WERI-Rb-1 (cell line): ENCODE measurements at regions not wholly inside any gene's neighbourhood (a gene's known extent, or its start where the extent isn't known, plus 50 kb on each side); places are given as distances from the start of the nearest gene placed in this dataset.
"Not testable (repeated sequence)": the region's sequence is repeated elsewhere in the genome, so short reads cannot be mapped to it uniquely, and the experiment has no call there.

Source experiments
- DNase-seq: peaks from one replicate; pipeline ENCODE4 v3.0.0-alpha.2; 2020
- H3K27ac ChIP-seq: fragments of 250-450 bp; sonication (Bioruptor Pico); 2 replicates; pipeline ENCODE4 v1.5.1; 2020; ENCODE audit warnings: mild to moderate bottlenecking, moderate library complexity
- H3K27me3 ChIP-seq: fragments of 250-450 bp; sonication (Bioruptor Pico); 2 replicates; pipeline ENCODE4 v1.5.1; 2021; ENCODE audit warnings: mild to moderate bottlenecking, low read depth, moderate library complexity; ENCODE audit not compliant: insufficient read depth, severe bottlenecking
- H3K36me3 ChIP-seq: fragments of 250-450 bp; sonication (Bioruptor Pico); 2 replicates; pipeline ENCODE4 v1.5.1; 2020; ENCODE audit warnings: mild to moderate bottlenecking, moderate library complexity
- H3K4me3 ChIP-seq: 2 replicates; pipeline ENCODE4 v1.5.1; 2011; ENCODE audit warnings: low read depth, mild to moderate bottlenecking, control low read depth, low read length
- H3K9me3 ChIP-seq: fragments of 250-450 bp; sonication (Bioruptor Pico); 2 replicates; pipeline ENCODE4 v1.5.1; 2021; ENCODE audit warnings: mild to moderate bottlenecking, moderate library complexity; ENCODE audit not compliant: severe bottlenecking
- CTCF ChIP-seq: IDR thresholded peaks from 2 replicates; pipeline ENCODE4 v1.5.1; 2011; ENCODE audit warnings: low read depth, mild to moderate bottlenecking, control low read depth, inconsistent platforms, low read length

GRCh38 chr13:40351537-40352379 is 314.7 kb downstream of the FOXO1 start:
- Histone ChIP-seq H3K27ac (no peak overlapping the region), H3K9me3 (no peaks in the 10 kb centered on the region), H3K4me3 (no peak overlapping the region), H3K27me3 (no peaks in the 10 kb centered on the region), H3K36me3 (no peaks in the 10 kb centered on the region)
- no peak for TF ChIP-seq CTCF
- no peak for DNase-seq

DNA sequence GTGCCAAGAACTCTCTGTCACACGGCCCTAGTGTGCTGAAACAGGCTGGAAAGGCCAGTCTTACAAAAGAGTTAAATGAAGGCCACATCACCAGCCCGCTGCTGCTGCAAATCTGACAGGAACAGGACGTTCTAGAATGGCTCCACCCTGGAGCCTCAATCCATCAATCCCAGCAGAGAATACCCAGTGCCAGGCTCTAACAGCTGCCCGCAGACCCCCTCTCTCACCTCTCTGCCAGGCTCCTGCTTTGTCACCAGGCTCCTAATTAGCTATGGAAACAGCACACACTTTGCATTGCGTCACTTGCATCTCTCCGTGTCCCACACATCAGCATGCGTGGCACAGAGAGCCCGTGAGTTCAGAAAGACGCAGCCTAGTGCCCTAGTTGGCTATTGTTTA is 314.1 kb downstream of the FOXO1 start:
- Histone ChIP-seq H3K27ac (no peak overlapping the region), H3K27me3 (no peaks in the 10 kb centered on the region), H3K9me3 (no peaks in the 10 kb centered on the region), H3K36me3 (no peaks in the 10 kb centered on the region), H3K4me3 (no peak overlapping the region)
- DNase-seq: no peak
- no peak for TF ChIP-seq CTCF

DNA sequence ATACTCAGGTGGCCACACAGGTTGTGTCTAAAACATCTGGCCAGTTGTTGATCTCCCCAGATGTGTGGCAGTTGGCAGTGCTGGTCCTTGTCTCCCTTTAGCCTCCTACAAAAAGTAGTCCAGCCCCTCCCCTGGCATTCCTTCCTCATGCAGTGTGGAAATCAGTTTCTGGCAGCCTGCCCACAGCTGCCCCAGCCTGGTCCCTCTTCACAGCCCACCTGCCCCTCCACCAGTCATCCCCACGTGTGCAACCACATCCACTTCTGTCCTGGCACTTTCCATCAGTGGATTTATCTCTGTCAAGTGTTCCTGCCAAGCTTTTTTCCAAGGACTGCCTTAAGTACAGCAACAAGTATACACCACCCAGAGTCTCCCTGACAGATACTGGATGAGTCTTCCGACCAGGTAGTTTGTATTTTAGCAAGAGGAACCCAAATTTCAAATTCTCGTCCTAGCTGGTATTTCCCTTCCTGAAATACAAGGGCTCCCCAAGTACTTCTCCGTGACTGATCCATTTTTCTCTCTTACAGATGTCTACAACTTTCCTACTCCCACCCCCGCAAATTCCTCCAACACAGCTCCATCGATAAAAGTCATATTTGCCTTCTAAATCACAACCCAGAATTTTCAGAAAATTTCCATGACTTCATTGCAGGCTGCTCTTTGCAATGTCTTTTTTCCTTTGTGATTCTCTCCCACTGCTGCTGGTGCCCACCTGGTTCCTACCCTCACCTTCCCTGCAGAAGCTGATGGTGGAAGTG is 313.5 kb downstream of the FOXO1 start:
- Histone ChIP-seq H3K4me3 (no peak overlapping the region), H3K36me3 (no peaks in the 10 kb centered on the region), H3K9me3 (no peaks in the 10 kb centered on the region), H3K27ac (no peak overlapping the region), H3K27me3 (no peaks in the 10 kb centered on the region)
- TF ChIP-seq CTCF: no peak
- DNase-seq: no peak

- H3K36me3 ChIP-seq: no peaks in the 10 kb centered on the region
- no peak for DNase-seq
- no peaks in the 10 kb centered on the region for H3K9me3 ChIP-seq
- no peak for TF ChIP-seq CTCF
- H3K27ac ChIP-seq: no peak overlapping the region
- H3K27me3 ChIP-seq: no peaks in the 10 kb centered on the region
- H3K4me3 ChIP-seq: no peak overlapping the region
Observed at GRCh38 chr13:40355126-40355724, 311.2 kb downstream of the FOXO1 start.

- Histone ChIP-seq H3K9me3 (no peaks in the 10 kb centered on the region), H3K27me3 (no peaks in the 10 kb centered on the region), H3K27ac (no peak overlapping the region), H3K4me3 (no peak overlapping the region), H3K36me3 (no peaks in the 10 kb centered on the region)
- DNase-seq: no peak
- TF ChIP-seq CTCF: no peak
Observed at GRCh38 chr13:40356011-40356410, 310.4 kb downstream of the FOXO1 start.

DNA sequence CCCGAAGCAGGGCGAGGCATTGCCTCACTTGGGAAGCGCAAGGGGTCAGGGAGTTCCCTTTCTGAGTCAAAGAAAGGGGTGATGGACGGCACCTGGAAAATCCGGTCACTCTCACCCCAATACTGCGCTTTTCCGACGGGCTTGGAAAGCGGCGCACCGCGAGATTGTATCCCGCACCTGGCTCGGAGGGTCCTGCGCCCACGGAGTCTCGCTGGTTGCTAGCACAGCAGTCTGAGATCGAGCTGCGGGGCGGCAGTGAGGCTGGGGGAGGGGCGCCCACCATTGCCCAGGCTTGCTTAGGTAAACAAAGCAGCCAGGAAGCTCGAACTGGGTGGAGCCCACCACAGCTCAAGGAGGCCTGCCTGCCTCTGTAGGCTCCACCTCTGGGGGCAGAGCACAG is 310.0 kb downstream of the FOXO1 start:
- H3K36me3 ChIP-seq, H3K4me3 ChIP-seq, H3K27me3 ChIP-seq, DNase-seq, H3K27ac ChIP-seq, H3K9me3 ChIP-seq: not testable (repeated sequence)
